ENCODE measurements at regions not wholly inside any gene's neighbourhood (a gene's known extent, or its start where the extent isn't known, plus 50 kb on each side); places are given as distances from the start of the nearest gene placed in this dataset.

DNA sequence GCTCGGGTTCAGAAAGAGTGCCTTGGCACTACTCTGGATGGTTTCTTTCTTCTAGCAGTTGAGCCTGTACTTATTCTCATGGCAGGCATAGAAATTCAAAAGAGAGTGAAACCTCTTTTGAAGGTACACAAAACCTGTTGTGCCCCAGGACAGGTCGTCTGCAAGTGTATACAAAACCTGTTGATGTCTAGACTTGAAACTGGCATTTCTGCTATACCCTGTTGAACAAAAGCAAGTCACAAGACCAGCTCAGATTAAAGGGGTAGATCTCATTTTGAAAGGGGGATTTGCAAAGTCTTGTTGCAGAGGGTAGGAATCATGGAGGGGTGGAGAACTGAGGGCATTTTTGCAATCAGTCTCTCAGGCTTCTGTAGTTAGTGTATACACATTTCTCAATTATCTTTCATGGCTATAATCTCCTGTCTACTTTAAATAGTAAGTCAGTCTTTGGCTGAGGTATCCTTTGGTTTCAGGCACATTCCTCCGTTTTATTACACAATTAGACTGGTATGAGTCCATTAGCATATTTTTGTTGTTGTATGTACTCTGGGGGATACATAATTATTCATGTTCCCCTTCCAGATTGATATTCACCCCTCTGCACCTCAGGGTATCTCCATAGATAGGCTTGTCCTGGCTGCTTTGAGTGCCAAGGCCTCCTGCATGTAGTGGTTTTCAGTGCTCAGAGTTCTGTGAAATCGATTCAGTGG is 251.4 kb downstream of the DTHD1 start:
- dilution Hi-C loops (cut with MboI; ENCODE audit: extremely low pct_ligation_motif_present, low sequenced_read_pairs), result no loop called here
- Histone ChIP-seq H3K27me3 (ENCODE audit: control insufficient read depth in 2 of 2, insufficient read depth in 2 of 2, low read length in 2 of 2) (no peaks in the 10 kb centered on the region), H3K4me2 (ENCODE audit: insufficient read depth, low read length) (no peak overlapping the region), H3K9me3 (replicated peaks; ENCODE audit: control insufficient read depth, insufficient read depth, low read length) (no peaks in the 10 kb centered on the region), H4K20me1 (replicated peaks; ENCODE audit: control insufficient read depth, extremely low read depth, insufficient read depth, low read length) (no peaks in the 10 kb centered on the region), H3K9ac (replicated peaks; ENCODE audit: extremely low read depth, insufficient read depth, low read length) (no peak overlapping the region), H2AFZ (ENCODE audit: low read depth, low read length) (no peak overlapping the region), H3K36me3 (ENCODE audit: control insufficient read depth in 2 of 2, extremely low read depth in 1 of 2, insufficient read depth in 2 of 2, low read length in 2 of 2) (no peaks in the 10 kb centered on the region), H3K27ac (ENCODE audit: insufficient read depth, low read depth, low read length) (no peak overlapping the region), H3K79me2 (ENCODE audit: control insufficient read depth, insufficient read depth, low read length) (no peaks in the 10 kb centered on the region), H3K4me3 (replicated peaks in 1 of 3; ENCODE audit: insufficient read depth in 1 of 3, low read depth in 1 of 3, low read length in 3 of 3) (no peak overlapping the region), H3K9me1 (replicated peaks; ENCODE audit: control insufficient read depth, extremely low read depth, insufficient read depth, low read length) (no peaks in the 10 kb centered on the region), H3K4me1 (ENCODE audit: control insufficient read depth, extremely low read depth, insufficient read depth, low read length) (no peaks in the 10 kb centered on the region)
- no TSS peak for BruUV-seq (replicated peaks)
- POLR2A ChIA-PET, result no interaction called here
- CTCF ChIA-PET, result no interaction called here
- no peak for FAIRE-seq
- no peak for DNase-seq (ENCODE audit: low read depth, low spot score)
- no peak for TF ChIP-seq MYC (IDR thresholded peaks at IDR 0.05; ENCODE audit: low read depth, low read length)
- TF ChIP-seq FOS (IDR thresholded peaks at IDR 0.05; ENCODE audit: borderline replicate concordance, insufficient read depth, low read length), result no peak
- TF ChIP-seq, protein P1, sequence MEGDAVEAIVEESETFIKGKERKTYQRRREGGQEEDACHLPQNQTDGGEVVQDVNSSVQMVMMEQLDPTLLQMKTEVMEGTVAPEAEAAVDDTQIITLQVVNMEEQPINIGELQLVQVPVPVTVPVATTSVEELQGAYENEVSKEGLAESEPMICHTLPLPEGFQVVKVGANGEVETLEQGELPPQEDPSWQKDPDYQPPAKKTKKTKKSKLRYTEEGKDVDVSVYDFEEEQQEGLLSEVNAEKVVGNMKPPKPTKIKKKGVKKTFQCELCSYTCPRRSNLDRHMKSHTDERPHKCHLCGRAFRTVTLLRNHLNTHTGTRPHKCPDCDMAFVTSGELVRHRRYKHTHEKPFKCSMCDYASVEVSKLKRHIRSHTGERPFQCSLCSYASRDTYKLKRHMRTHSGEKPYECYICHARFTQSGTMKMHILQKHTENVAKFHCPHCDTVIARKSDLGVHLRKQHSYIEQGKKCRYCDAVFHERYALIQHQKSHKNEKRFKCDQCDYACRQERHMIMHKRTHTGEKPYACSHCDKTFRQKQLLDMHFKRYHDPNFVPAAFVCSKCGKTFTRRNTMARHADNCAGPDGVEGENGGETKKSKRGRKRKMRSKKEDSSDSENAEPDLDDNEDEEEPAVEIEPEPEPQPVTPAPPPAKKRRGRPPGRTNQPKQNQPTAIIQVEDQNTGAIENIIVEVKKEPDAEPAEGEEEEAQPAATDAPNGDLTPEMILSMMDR (IDR thresholded peaks at IDR 0.05; ENCODE audit: extremely low read depth in 1 of 2, insufficient read depth in 1 of 2, low read depth in 1 of 2, low read length in 2 of 2), result no peak
- no peak for TF ChIP-seq EZH2 (IDR thresholded peaks at IDR 0.05; ENCODE audit: borderline replicate concordance, low read depth, low read length, severe bottlenecking)
- TF ChIP-seq, protein P2, sequence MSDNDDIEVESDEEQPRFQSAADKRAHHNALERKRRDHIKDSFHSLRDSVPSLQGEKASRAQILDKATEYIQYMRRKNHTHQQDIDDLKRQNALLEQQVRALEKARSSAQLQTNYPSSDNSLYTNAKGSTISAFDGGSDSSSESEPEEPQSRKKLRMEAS (IDR thresholded peaks at IDR 0.05; ENCODE audit: insufficient read depth, insufficient read length), result no peak
- no peak for TF ChIP-seq POLR2AphosphoS5 (IDR thresholded peaks at IDR 0.05; ENCODE audit: insufficient read depth, low read depth, low read length)
- TF ChIP-seq GATA2 (IDR thresholded peaks at IDR 0.05; ENCODE audit: insufficient read depth, insufficient read length, low read depth, low read length), result no peak
- no peak for TF ChIP-seq POLR2A (IDR thresholded peaks at IDR 0.05; ENCODE audit: low read depth, low read length)
- no peak for TF ChIP-seq JUN (IDR thresholded peaks at IDR 0.05; ENCODE audit: borderline replicate concordance, insufficient read depth, insufficient read length, low read depth)
- intact Hi-C loops (cut with micrococcal nuclease), result no loop called here
